Astrocyte (in vitro differentiated cells and primary cell): ENCODE measurements at regions not wholly inside any gene's neighbourhood (a gene's known extent, or its start where the extent isn't known, plus 50 kb on each side); places are given as distances from the start of the nearest gene placed in this dataset.

Source experiments
- CTCF ChIP-seq: IDR thresholded peaks from 2 replicates; pipeline ENCODE4 v1.5.1; 2011; ENCODE audit warnings: low read depth, mild to moderate bottlenecking, inconsistent platforms, low read length, moderate library complexity; ENCODE audit not compliant: insufficient read depth
- EZH2 ChIP-seq: IDR thresholded peaks from 2 replicates; pipeline ENCODE4 v1.6.1; 2012; ENCODE audit warnings: mild to moderate bottlenecking, low read length, inconsistent platforms; ENCODE audit not compliant: insufficient read depth

- TF ChIP-seq CTCF (no peak), EZH2 (no peak)
Observed at GRCh38 chr11:71336996-71337754, 84.8 kb upstream of the SHANK2 start.
